T-helper 17 cell (primary cell): ENCODE measurements at regions not wholly inside any gene's neighbourhood (a gene's known extent, or its start where the extent isn't known, plus 50 kb on each side); places are given as distances from the start of the nearest gene placed in this dataset.

ENCODE experiments used
- ATAC-seq: fragments of 150-1000 bp; cut with Tn5 transposase; 2 replicates; pipeline ENCODE4 v1.10.0; 2021; ENCODE audit warnings: mild to moderate bottlenecking, moderate library complexity
- DNase-seq, 3 donors: peaks; one replicate each; pipeline versions ENCODE4 v3.0.0 to v3.0.0-alpha.2; 2020 to 2021
- H3K9me3 ChIP-seq: one replicate; pipeline ENCODE4 v1.7.0; 2013; ENCODE audit warnings: low read length, mild to moderate bottlenecking; ENCODE audit not compliant: control insufficient read depth, poor library complexity, severe bottlenecking
- H3K27ac Mint-ChIP-seq: one replicate; pipeline ENCODE4 v1.8.0; 2022; ENCODE audit warnings: mild to moderate bottlenecking, moderate library complexity, mixed read lengths
- H3K27me3 Mint-ChIP-seq: one replicate; pipeline ENCODE4 v1.8.0; 2022; ENCODE audit warnings: mixed read lengths
- H3K36me3 Mint-ChIP-seq: one replicate; pipeline ENCODE4 v1.8.0; 2022; ENCODE audit warnings: low read depth, mixed read lengths
- H3K4me1 Mint-ChIP-seq: one replicate; pipeline ENCODE4 v1.8.0; 2022; ENCODE audit warnings: mild to moderate bottlenecking, mixed read lengths
- H3K4me3 Mint-ChIP-seq: one replicate; pipeline ENCODE4 v1.8.0; 2022; ENCODE audit warnings: mild to moderate bottlenecking, moderate library complexity, mixed read lengths

GRCh38 chr4:84089652-84090437, 409.2 kb downstream of the NKX6-1 start:
- ATAC-seq (no peak), DNase-seq (no peak)
- Mint-ChIP-seq H3K4me3 (no peak overlapping the region), H3K4me1 (no peaks in the 10 kb centered on the region), H3K36me3 (no peaks in the 10 kb centered on the region), H3K27ac (no peak overlapping the region), H3K27me3 (no peaks in the 10 kb centered on the region)
- H3K9me3 ChIP-seq: no peaks in the 10 kb centered on the region

GRCh38 chr4:84085986-84086385, 413.1 kb downstream of the NKX6-1 start:
- no peaks in the 10 kb centered on the region for H3K36me3 Mint-ChIP-seq
- H3K4me1 Mint-ChIP-seq: no peaks in the 10 kb centered on the region
- no peak overlapping the region for H3K4me3 Mint-ChIP-seq
- no peak for DNase-seq
- H3K9me3 ChIP-seq: no peaks in the 10 kb centered on the region
- H3K27ac Mint-ChIP-seq: no peak overlapping the region
- ATAC-seq: no peak
- H3K27me3 Mint-ChIP-seq: no peaks in the 10 kb centered on the region

GRCh38 chr4:84070289-84070688, 428.8 kb downstream of the NKX6-1 start:
- Mint-ChIP-seq H3K36me3 (no peaks in the 10 kb centered on the region), H3K4me1 (no peaks in the 10 kb centered on the region), H3K27ac (no peak overlapping the region), H3K4me3 (no peak overlapping the region), H3K27me3 (peaks cover 16% of the 10 kb centered on the region)
- H3K9me3 ChIP-seq: no peaks in the 10 kb centered on the region
- no peak for ATAC-seq
- DNase-seq: no peak

- Mint-ChIP-seq H3K36me3 (no peaks in the 10 kb centered on the region), H3K4me3 (no peak overlapping the region), H3K27me3 (no peaks in the 10 kb centered on the region), H3K27ac (no peak overlapping the region), H3K4me1 (no peaks in the 10 kb centered on the region)
- H3K9me3 ChIP-seq: no peaks in the 10 kb centered on the region
- ATAC-seq (no peak), DNase-seq (no peak)
Measured at GRCh38 chr4:84063619-84064018, 435.5 kb downstream of the NKX6-1 start.

GRCh38 chr4:84058201-84058600, 440.9 kb downstream of the NKX6-1 start:
- Mint-ChIP-seq H3K27me3 (no peaks in the 10 kb centered on the region), H3K27ac (no peak overlapping the region)

GRCh38 chr4:84051639-84052038, 447.5 kb downstream of the NKX6-1 start:
- DNase-seq (no peak), ATAC-seq (no peak)
- no peaks in the 10 kb centered on the region for H3K4me1 Mint-ChIP-seq
- H3K4me3 Mint-ChIP-seq: no peak overlapping the region
- no peaks in the 10 kb centered on the region for H3K27me3 Mint-ChIP-seq
- H3K9me3 ChIP-seq: no peaks in the 10 kb centered on the region
- H3K27ac Mint-ChIP-seq: no peak overlapping the region
- no peaks in the 10 kb centered on the region for H3K36me3 Mint-ChIP-seq

More at GRCh38 chr4:84058201-84058600, 440.9 kb downstream of the NKX6-1 start:
- no peak for DNase-seq
- H3K4me1 Mint-ChIP-seq: no peaks in the 10 kb centered on the region
- H3K4me3 Mint-ChIP-seq: no peak overlapping the region
- H3K36me3 Mint-ChIP-seq: no peaks in the 10 kb centered on the region
- H3K9me3 ChIP-seq: no peaks in the 10 kb centered on the region
- no peak for ATAC-seq

- H3K9me3 ChIP-seq: no peaks in the 10 kb centered on the region
- Mint-ChIP-seq H3K27ac (no peak overlapping the region), H3K4me1 (no peaks in the 10 kb centered on the region), H3K27me3 (no peaks in the 10 kb centered on the region), H3K36me3 (no peaks in the 10 kb centered on the region), H3K4me3 (no peak overlapping the region)
- ATAC-seq: no peak
- no peak for DNase-seq
Measured at GRCh38 chr4:84051089-84051488, 448.0 kb downstream of the NKX6-1 start.

- Mint-ChIP-seq H3K27ac (no peak overlapping the region), H3K36me3 (no peaks in the 10 kb centered on the region), H3K4me1 (no peaks in the 10 kb centered on the region), H3K27me3 (no peaks in the 10 kb centered on the region), H3K4me3 (no peak overlapping the region)
- DNase-seq (no peak), ATAC-seq (no peak)
- H3K9me3 ChIP-seq: no peaks in the 10 kb centered on the region
Measured at GRCh38 chr4:84050015-84050414, 449.1 kb downstream of the NKX6-1 start.

- DNase-seq (no peak), ATAC-seq (no peak)
- no peaks in the 10 kb centered on the region for H3K9me3 ChIP-seq
- H3K36me3 Mint-ChIP-seq: no peaks in the 10 kb centered on the region
- H3K27ac Mint-ChIP-seq: no peak overlapping the region
- H3K4me3 Mint-ChIP-seq: no peak overlapping the region
- H3K4me1 Mint-ChIP-seq: no peaks in the 10 kb centered on the region
- H3K27me3 Mint-ChIP-seq: no peaks in the 10 kb centered on the region
Measured at GRCh38 chr4:84046551-84046950, 452.5 kb downstream of the NKX6-1 start.

- no peaks in the 10 kb centered on the region for H3K27me3 Mint-ChIP-seq
Measured at GRCh38 chr4:84041426-84041825, 457.7 kb downstream of the NKX6-1 start.

GRCh38 chr4:84035568-84035967, 463.5 kb downstream of the NKX6-1 start:
- Mint-ChIP-seq H3K4me1 (no peaks in the 10 kb centered on the region), H3K4me3 (no peak overlapping the region), H3K27me3 (no peaks in the 10 kb centered on the region), H3K27ac (no peak overlapping the region), H3K36me3 (no peaks in the 10 kb centered on the region)
- ATAC-seq (no peak), DNase-seq (no peak)
- no peaks in the 10 kb centered on the region for H3K9me3 ChIP-seq

More at GRCh38 chr4:84041426-84041825, 457.7 kb downstream of the NKX6-1 start:
- Mint-ChIP-seq H3K36me3 (no peaks in the 10 kb centered on the region), H3K4me3 (no peak overlapping the region), H3K27ac (no peak overlapping the region), H3K4me1 (no peaks in the 10 kb centered on the region)
- DNase-seq: no peak
- H3K9me3 ChIP-seq: no peaks in the 10 kb centered on the region
- ATAC-seq: no peak

- H3K4me1 Mint-ChIP-seq: no peaks in the 10 kb centered on the region
- no peaks in the 10 kb centered on the region for H3K36me3 Mint-ChIP-seq
- H3K27ac Mint-ChIP-seq: no peak overlapping the region
- ATAC-seq (no peak), DNase-seq (no peak)
- no peak overlapping the region for H3K4me3 Mint-ChIP-seq
- H3K9me3 ChIP-seq: no peaks in the 10 kb centered on the region
- no peaks in the 10 kb centered on the region for H3K27me3 Mint-ChIP-seq
Measured at GRCh38 chr4:84032372-84032771, 466.7 kb downstream of the NKX6-1 start.

- Mint-ChIP-seq H3K27ac (no peak overlapping the region), H3K36me3 (no peaks in the 10 kb centered on the region), H3K4me3 (no peak overlapping the region), H3K4me1 (no peaks in the 10 kb centered on the region), H3K27me3 (no peaks in the 10 kb centered on the region)
- no peak for DNase-seq
- no peak for ATAC-seq
- H3K9me3 ChIP-seq: no peaks in the 10 kb centered on the region
Measured at GRCh38 chr4:84031401-84031800, 467.7 kb downstream of the NKX6-1 start.

GRCh38 chr4:84028340-84028739, 470.8 kb downstream of the NKX6-1 start:
- Mint-ChIP-seq H3K27ac (no peak overlapping the region), H3K36me3 (no peaks in the 10 kb centered on the region), H3K4me1 (no peaks in the 10 kb centered on the region), H3K27me3 (peaks cover 4% of the 10 kb centered on the region), H3K4me3 (no peak overlapping the region)
- H3K9me3 ChIP-seq: no peaks in the 10 kb centered on the region
- DNase-seq (no peak), ATAC-seq (no peak)
